ENCODE measurements at regions not wholly inside any gene's neighbourhood (a gene's known extent, or its start where the extent isn't known, plus 50 kb on each side); places are given as distances from the start of the nearest gene placed in this dataset.

GRCh38 chr12:4044101-4044500 lies 170.9 kb upstream of the PARP11 start:
- TF ChIP-seq POLR2AphosphoS5 (IDR thresholded peaks at IDR 0.05; ENCODE audit: borderline replicate concordance, low read depth, low read length) (no peak), EZH2 (IDR thresholded peaks at IDR 0.05) (no peak)

Measured in SK-N-MC (cell line).